Spleen (tissue), 11 donors: ENCODE measurements at regions not wholly inside any gene's neighbourhood (a gene's known extent, or its start where the extent isn't known, plus 50 kb on each side); places are given as distances from the start of the nearest gene placed in this dataset.

Source experiments
- DNase-seq: peaks from one replicate; pipeline ENCODE4 v3.0.0-alpha.2; 2020
- H3K27ac ChIP-seq, 8 donors: fragments of 200-600 bp; sonication (generic) in 7 of 8; 1 replicate in 4 of 8; 2 replicates in 4 of 8; pipeline versions ENCODE4 v1.5.0 to v1.8.0; 2016 to 2021; ENCODE audit warnings: inconsistent platforms in 4 of 8, mild to moderate bottlenecking in 4 of 8, moderate library complexity in 1 of 8
- H3K27me3 ChIP-seq, 7 donors: fragments of 200-600 bp; sonication (generic) in 6 of 7; replicated peaks in 1 of 7; 1 replicate in 4 of 7; 2 replicates in 3 of 7; pipeline versions ENCODE4 v1.5.0 to v1.8.0; 2016 to 2021; ENCODE audit warnings: inconsistent platforms in 3 of 7, mild to moderate bottlenecking in 1 of 7
- H3K36me3 ChIP-seq, 6 donors: fragments of 200-600 bp; sonication (generic) in 5 of 6; 1 replicate in 4 of 6; 2 replicates in 2 of 6; pipeline versions ENCODE4 v1.5.0 to v1.8.0; 2016 to 2021; ENCODE audit warnings: inconsistent platforms in 2 of 6
- H3K4me1 ChIP-seq, 6 donors: fragments of 200-600 bp; sonication (generic) in 5 of 6; 1 replicate in 3 of 6; 2 replicates in 3 of 6; pipeline versions ENCODE4 v1.5.0 to v1.8.0; 2016 to 2021; ENCODE audit warnings: inconsistent platforms in 3 of 6
- H3K4me3 ChIP-seq, 8 donors: fragments of 200-600 bp; sonication (generic) in 7 of 8; 1 replicate in 4 of 8; 2 replicates in 4 of 8; pipeline versions ENCODE4 v1.5.0 to v1.8.0; 2016 to 2021; ENCODE audit warnings: inconsistent platforms in 4 of 8, mild to moderate bottlenecking in 4 of 8, moderate library complexity in 2 of 8
- H3K9me3 ChIP-seq, 8 donors: fragments of 200-600 bp; sonication (generic) in 7 of 8; 1 replicate in 4 of 8; 2 replicates in 4 of 8; pipeline versions ENCODE4 v1.5.0 to v1.8.0; 2016 to 2021; ENCODE audit warnings: inconsistent platforms in 4 of 8
- POLR2A ChIP-seq, 3 donors: fragments of 450-650 bp; IDR thresholded peaks; one replicate each; pipeline ENCODE4 v1.5.1; 2017; ENCODE audit warnings: antibody characterized with exemption in 3 of 3, mild to moderate bottlenecking in 1 of 3
- POLR2AphosphoS5 ChIP-seq, 3 donors: sonication (generic); formaldehyde crosslinking; IDR thresholded peaks; one replicate each; pipeline ENCODE4 v1.5.1; 2017; ENCODE audit warnings: antibody characterized with exemption in 3 of 3
- WGBS, 5 donors: extraction: QIAGEN DNeasy Blood & Tissue Kit in 3 of 5; methylation state at CpG; one replicate each; pipeline versions ENCODE4 v1.1.5 to v1.1.7; 2013 to 2018; 5-methylcytosine and 5-hydroxymethylcytosine counted together
- intact Hi-C: fragments of 100-400 bp; cut with DNase I; formaldehyde crosslinking; loops from one replicate; pipeline ENCODE4 v1.15.0; 2023; ENCODE audit warnings: low total_unique reads
- TF ChIP-seq, protein P1 (sequence below), 11 experiments: fragments of 200-600 bp in 7 of 11; fragments of 450-650 bp in 4 of 11; sonication (generic) in 4 of 11; IDR thresholded peaks in 8 of 11; conservative IDR thresholded peaks in 3 of 11; 1 replicate in 7 of 11; 2 replicates in 4 of 11; pipeline versions ENCODE4 v1.4.0 to v1.8.0; 2016 to 2021; ENCODE audit warnings: antibody characterized with exemption in 11 of 11, inconsistent platforms in 4 of 11, mild to moderate bottlenecking in 1 of 11
- donor health status: healthy with polysubstance abuse.
- donor health status: DM: no; HTN: no; CAD: no; lungs with moderate emphysema.
- donor health status: DM: no; HTN: no; CAD: no.
- donor health status: Bipolar disorder and iron deficiency.
- donor health status: healthy.
- donor health status: DM: no; HTN: no; CAD: no.
- donor health status: DM: yes; HTN: yes; CAD: no.

DNA sequence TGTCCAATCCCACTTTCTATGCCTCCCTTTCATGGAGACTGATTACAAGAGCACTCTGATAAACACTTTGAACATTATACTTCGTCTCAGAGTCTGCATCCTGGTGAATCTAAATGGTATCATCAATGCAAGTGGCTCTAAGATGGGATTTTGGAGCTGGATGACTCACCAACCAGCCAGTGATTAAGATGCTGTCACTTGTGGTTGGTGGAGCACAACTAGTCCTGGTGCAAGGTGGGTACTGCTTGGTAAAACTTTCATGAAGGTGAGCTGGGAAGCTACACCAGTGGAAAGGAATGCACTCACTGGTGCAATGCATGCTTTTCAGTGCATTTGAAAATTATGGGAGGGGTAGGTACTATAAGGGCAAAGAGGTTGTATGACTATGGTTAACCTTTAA is 137.7 kb upstream of the TRIB2 start:
- no peak for DNase-seq
- no peak overlapping the region for H3K27ac ChIP-seq
- no peaks in the 10 kb centered on the region for H3K36me3 ChIP-seq
- TF ChIP-seq, protein P1, sequence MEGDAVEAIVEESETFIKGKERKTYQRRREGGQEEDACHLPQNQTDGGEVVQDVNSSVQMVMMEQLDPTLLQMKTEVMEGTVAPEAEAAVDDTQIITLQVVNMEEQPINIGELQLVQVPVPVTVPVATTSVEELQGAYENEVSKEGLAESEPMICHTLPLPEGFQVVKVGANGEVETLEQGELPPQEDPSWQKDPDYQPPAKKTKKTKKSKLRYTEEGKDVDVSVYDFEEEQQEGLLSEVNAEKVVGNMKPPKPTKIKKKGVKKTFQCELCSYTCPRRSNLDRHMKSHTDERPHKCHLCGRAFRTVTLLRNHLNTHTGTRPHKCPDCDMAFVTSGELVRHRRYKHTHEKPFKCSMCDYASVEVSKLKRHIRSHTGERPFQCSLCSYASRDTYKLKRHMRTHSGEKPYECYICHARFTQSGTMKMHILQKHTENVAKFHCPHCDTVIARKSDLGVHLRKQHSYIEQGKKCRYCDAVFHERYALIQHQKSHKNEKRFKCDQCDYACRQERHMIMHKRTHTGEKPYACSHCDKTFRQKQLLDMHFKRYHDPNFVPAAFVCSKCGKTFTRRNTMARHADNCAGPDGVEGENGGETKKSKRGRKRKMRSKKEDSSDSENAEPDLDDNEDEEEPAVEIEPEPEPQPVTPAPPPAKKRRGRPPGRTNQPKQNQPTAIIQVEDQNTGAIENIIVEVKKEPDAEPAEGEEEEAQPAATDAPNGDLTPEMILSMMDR (IDR thresholded peaks at IDR 0.05 in 8 of 11, conservative IDR thresholded peaks at IDR 0.05 in 3 of 11) = no peak
- TF ChIP-seq POLR2AphosphoS5 (IDR thresholded peaks at IDR 0.05) (no peak), POLR2A (IDR thresholded peaks at IDR 0.05) (no peak)
- no peaks in the 10 kb centered on the region for H3K27me3 ChIP-seq
- H3K4me3 ChIP-seq = no peak overlapping the region
- intact Hi-C loops = no loop called here
- H3K4me1 ChIP-seq = no peaks in the 10 kb centered on the region
- H3K9me3 ChIP-seq = no peaks in the 10 kb centered on the region
- 83 to 95% (median 83%) methylated on average over 1 of the region's 1 CpG for WGBS, 5 donors

DNA sequence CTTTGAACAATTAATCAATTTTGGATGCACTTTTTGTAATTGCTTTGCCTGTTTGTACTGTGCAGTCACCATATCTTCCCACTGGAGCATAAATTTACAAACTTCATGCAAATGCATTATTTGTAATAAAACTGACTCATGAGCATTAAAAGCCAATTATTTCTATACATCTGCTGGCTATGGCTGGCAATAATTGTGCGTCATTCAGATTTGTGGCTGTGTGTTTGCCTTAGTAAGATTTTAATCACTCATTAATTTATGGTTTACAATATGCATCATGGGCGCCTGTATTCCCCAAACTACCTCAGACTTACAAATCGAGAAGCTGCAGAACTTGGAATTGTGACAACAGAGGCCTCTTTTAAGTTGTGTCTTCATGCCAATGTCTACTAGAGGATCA is 132.4 kb upstream of the TRIB2 start:
- DNase-seq = no peak
- TF ChIP-seq, protein P1 (IDR thresholded peaks at IDR 0.05 in 8 of 11, conservative IDR thresholded peaks at IDR 0.05 in 3 of 11) = no peak
- TF ChIP-seq POLR2AphosphoS5 (IDR thresholded peaks at IDR 0.05) (no peak), POLR2A (IDR thresholded peaks at IDR 0.05) (no peak)
- no peaks in the 10 kb centered on the region for H3K27me3 ChIP-seq
- no peaks in the 10 kb centered on the region for H3K36me3 ChIP-seq
- intact Hi-C loops = no loop called here
- 92 to 98% (median 97%) methylated on average over 3 of the region's 3 CpGs for WGBS, 5 donors
- no peak overlapping the region for H3K4me3 ChIP-seq
- no peaks in the 10 kb centered on the region for H3K9me3 ChIP-seq
- no peak overlapping the region for H3K27ac ChIP-seq
- peaks cover 9 to 27% (median 19%) of the 10 kb centered on the region in 6 donors for H3K4me1 ChIP-seq

DNA sequence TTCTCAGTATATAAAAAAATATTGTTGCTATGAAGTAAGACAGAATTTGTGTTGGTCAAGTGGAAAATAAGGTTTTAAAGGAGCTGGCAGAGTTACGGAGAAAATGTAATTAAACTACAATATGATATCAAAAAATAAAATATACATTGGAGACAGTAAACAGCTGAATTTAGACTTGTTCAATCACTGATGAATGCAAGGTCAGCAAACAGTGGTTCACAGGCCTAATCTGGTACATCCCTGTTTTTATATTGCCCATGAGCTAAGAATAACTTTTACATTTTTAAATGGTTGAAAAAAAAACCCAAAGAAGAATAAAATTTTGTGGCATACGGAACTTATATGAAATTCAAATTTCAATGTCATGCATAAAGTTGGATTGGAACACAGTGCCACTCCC is 131.0 kb upstream of the TRIB2 start:
- H3K4me1 ChIP-seq = peaks cover 9 to 38% (median 25%) of the 10 kb centered on the region in 6 donors
- H3K36me3 ChIP-seq = no peaks in the 10 kb centered on the region
- no peak for DNase-seq
- no peaks in the 10 kb centered on the region for H3K9me3 ChIP-seq
- TF ChIP-seq POLR2AphosphoS5 (IDR thresholded peaks at IDR 0.05) (no peak), POLR2A (IDR thresholded peaks at IDR 0.05) (no peak)
- TF ChIP-seq, protein P1 (IDR thresholded peaks at IDR 0.05 in 8 of 11, conservative IDR thresholded peaks at IDR 0.05 in 3 of 11) = no peak
- no peak overlapping the region for H3K4me3 ChIP-seq
- 91 to 98% (median 94%) methylated on average over 2 of the region's 2 CpGs for WGBS, 5 donors
- H3K27ac ChIP-seq = no peak overlapping the region
- no peaks in the 10 kb centered on the region for H3K27me3 ChIP-seq
- intact Hi-C loops = no loop called here

DNA sequence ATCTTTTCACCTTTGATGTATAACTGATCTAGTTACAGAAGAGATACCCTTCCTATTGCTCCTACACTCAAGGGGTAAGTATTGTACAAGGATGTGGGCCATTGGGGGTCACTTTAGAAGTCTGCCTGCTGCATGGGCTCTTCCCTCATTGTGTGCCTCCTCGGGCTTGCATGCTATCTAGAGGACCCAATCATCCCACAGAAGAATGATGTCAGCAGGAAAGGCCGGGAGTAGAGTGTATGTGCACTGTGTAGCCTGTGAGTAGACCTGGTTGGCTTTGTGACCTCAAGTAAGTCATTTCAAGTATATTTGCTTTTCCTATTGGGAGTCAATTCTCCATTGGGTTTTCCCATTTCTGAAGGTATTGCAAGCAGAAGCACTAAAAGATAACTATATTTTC is 129.5 kb upstream of the TRIB2 start:
- Histone ChIP-seq H3K27ac (no peak overlapping the region), H3K4me1 (peaks cover 9 to 38% (median 25%) of the 10 kb centered on the region in 6 donors), H3K4me3 (no peak overlapping the region), H3K27me3 (no peaks in the 10 kb centered on the region), H3K9me3 (no peaks in the 10 kb centered on the region), H3K36me3 (no peaks in the 10 kb centered on the region)
- intact Hi-C loops = no loop called here
- DNase-seq = no peak
- 85 to 98% (median 90%) methylated on average over 2 of the region's 2 CpGs for WGBS, 5 donors
- TF ChIP-seq POLR2A (IDR thresholded peaks at IDR 0.05) (no peak), POLR2AphosphoS5 (IDR thresholded peaks at IDR 0.05) (no peak)
- TF ChIP-seq, protein P1 (IDR thresholded peaks at IDR 0.05 in 8 of 11, conservative IDR thresholded peaks at IDR 0.05 in 3 of 11) = no peak
